HCT116 (cell line): ENCODE measurements at regions not wholly inside any gene's neighbourhood (a gene's known extent, or its start where the extent isn't known, plus 50 kb on each side); places are given as distances from the start of the nearest gene placed in this dataset.

Experiments
- ATAC-seq: fragments of 200-7000 bp; cut with Tn5 transposase; 2 replicates; pipeline ENCODE4 v1.9.1; 2020; ENCODE audit warnings: mild to moderate bottlenecking, moderate library complexity
- BruUV-seq: library from RNA; stranded (reverse); fragments of 400-500 nt; replicated peaks from 2 replicates; lab custom pipeline; 2021; lab: Mats Ljungman, UMichigan
- CTCF ChIA-PET: fragments of 300-600 bp; sonication (Branson Sonifier 250); formaldehyde crosslinking; loops from one replicate; lab custom pipeline; 2021; ENCODE audit warnings: antibody characterized with exemption; lab: Charles Lee
- POLR2A ChIA-PET: fragments of 300-600, 350-600 bp; sonication (Branson Sonifier 250); formaldehyde crosslinking; loops from one replicate; lab custom pipeline; 2021; ENCODE audit warnings: antibody characterized with exemption; lab: Charles Lee
- RAD21 ChIA-PET, 2 experiments: fragments of 300-600 bp; sonication (Branson Sonifier 250); formaldehyde crosslinking; loops; one replicate each; lab custom pipeline; 2023; ENCODE audit warnings: low total read pairs in 2 of 2; ENCODE audit not compliant: uncharacterized antibody in 2 of 2, unreplicated experiment in 2 of 2, low non-redundant PET in 1 of 2; lab: Charles Lee
- DNase-seq: peaks from one replicate; pipeline ENCODE4 v3.0.0-alpha.2; 2010; ENCODE audit warnings: low read depth, low spot score
- H2AFZ ChIP-seq: fragments of 200-600 bp; shearing (Covaris generic), sonication (generic); 2 replicates; pipeline ENCODE4 v1.6.1; 2017; ENCODE audit warnings: low read depth, mixed run types, mixed read lengths, antibody characterized with exemption, low read length; ENCODE audit not compliant: poor library complexity, severe bottlenecking
- H3K27ac ChIP-seq: 2 replicates; pipeline ENCODE4 v1.5.1; 2012; ENCODE audit warnings: low read depth, low read length
- H3K27me3 ChIP-seq: fragments of 200-600 bp; sonication (generic); 2 replicates; pipeline ENCODE4 v1.6.1; 2016; ENCODE audit warnings: mixed run types, low read length, mixed read lengths; ENCODE audit not compliant: insufficient read depth
- H3K36me3 ChIP-seq, 2 experiments: fragments of 200-500 bp in 1 of 2; fragments of 200-600 bp in 1 of 2; sonication (Bioruptor generic) in 1 of 2; sonication (generic) in 1 of 2; 2 replicates each; pipeline versions ENCODE4 v1.5.1 to v1.6.1; 2014 to 2016; ENCODE audit warnings: low read length in 2 of 2, inconsistent platforms in 1 of 2, mixed read lengths in 1 of 2, mixed run types in 1 of 2; ENCODE audit not compliant: insufficient read depth in 2 of 2, control insufficient read depth in 1 of 2
- H3K4me1 ChIP-seq, 2 experiments: fragments of 200-600 bp in 1 of 2; sonication (generic) in 1 of 2; 2 replicates each; pipeline versions ENCODE4 v1.5.1 to v1.6.1; 2012 to 2017; ENCODE audit warnings: low read length in 2 of 2, inconsistent platforms in 1 of 2, mild to moderate bottlenecking in 1 of 2, mixed read lengths in 1 of 2, mixed run types in 1 of 2, moderate library complexity in 1 of 2; ENCODE audit not compliant: insufficient read depth in 2 of 2, control insufficient read depth in 1 of 2
- H3K4me2 ChIP-seq: fragments of 200-600 bp; sonication (generic); 2 replicates; pipeline ENCODE4 v1.6.1; 2017; ENCODE audit warnings: mixed run types, low read length, mixed read lengths
- H3K4me3 ChIP-seq, 2 experiments: fragments of 200-600 bp in 1 of 2; sonication (generic) in 1 of 2; replicated peaks in 1 of 2; 2 replicates each; pipeline ENCODE4 v1.5.1; 2011 to 2016; ENCODE audit warnings: low read length in 2 of 2, control low read depth in 1 of 2, low read depth in 1 of 2, mild to moderate bottlenecking in 1 of 2, mixed read lengths in 1 of 2, mixed run types in 1 of 2
- H3K79me2 ChIP-seq: fragments of 200-600 bp; sonication (generic); 2 replicates; pipeline ENCODE4 v1.6.1; 2017; ENCODE audit warnings: mild to moderate bottlenecking, mixed run types, low read length, moderate library complexity, mixed read lengths; ENCODE audit not compliant: insufficient read depth
- H3K9ac ChIP-seq: fragments of 200-600 bp; sonication (generic); 2 replicates; pipeline ENCODE4 v1.6.1; 2016; ENCODE audit warnings: low read length, mixed read lengths
- H3K9me2 ChIP-seq: fragments of 200-600 bp; sonication (generic), shearing (Covaris generic); 2 replicates; pipeline ENCODE4 v1.6.1; 2017; ENCODE audit warnings: mixed run types, mild to moderate bottlenecking, moderate library complexity; ENCODE audit not compliant: insufficient read depth
- H3K9me3 ChIP-seq, 2 experiments: fragments of 200-500 bp in 1 of 2; fragments of 200-600 bp in 1 of 2; sonication (Bioruptor generic) in 1 of 2; sonication (generic) in 1 of 2; 2 replicates each; pipeline ENCODE4 v1.6.1; 2014 to 2017; ENCODE audit warnings: low read length in 2 of 2, mixed read lengths in 2 of 2, inconsistent platforms in 1 of 2, low read depth in 1 of 2, mild to moderate bottlenecking in 1 of 2, mixed run types in 1 of 2, moderate library complexity in 1 of 2; ENCODE audit not compliant: control insufficient read depth in 1 of 2, insufficient read depth in 1 of 2
- H4K20me1 ChIP-seq: fragments of 200-600 bp; sonication (generic), shearing (Covaris generic); 2 replicates; pipeline ENCODE4 v1.6.1; 2017; ENCODE audit warnings: mixed run types, mild to moderate bottlenecking, moderate library complexity; ENCODE audit not compliant: insufficient read depth
- CEBPB ChIP-seq: IDR thresholded peaks from 2 replicates; pipeline ENCODE4 v1.6.1; 2012; ENCODE audit warnings: low read depth
- EZH2phosphoT487 ChIP-seq: fragments of 200-600 bp; IDR thresholded peaks from 2 replicates; pipeline ENCODE4 v1.6.1; 2018; ENCODE audit warnings: antibody characterized with exemption, borderline replicate concordance
- ZNF274 ChIP-seq: fragments of 200-500 bp; sonication (Bioruptor generic); IDR thresholded peaks from 2 replicates; pipeline ENCODE4 v1.6.1; 2014; ENCODE audit warnings: mild to moderate bottlenecking, low read depth, low read length, inconsistent platforms
- intact Hi-C: fragments of 100-400 bp; cut with micrococcal nuclease; formaldehyde crosslinking; loops from 2 replicates; pipeline ENCODE4 v1.10.0; 2022
- TF ChIP-seq, protein P1 (sequence below): IDR thresholded peaks from 2 replicates; pipeline ENCODE4 v1.6.1; 2011; ENCODE audit warnings: mild to moderate bottlenecking, low read length, moderate library complexity; ENCODE audit not compliant: insufficient replicate concordance; ENCODE audit errors: extremely low read depth
- TF ChIP-seq, protein P2 (sequence below): IDR thresholded peaks from 2 replicates; pipeline ENCODE4 v1.6.1; 2012; ENCODE audit warnings: low read depth
- TF ChIP-seq, protein P3 (sequence below): IDR thresholded peaks from 2 replicates; pipeline ENCODE4 v1.6.1; 2012
- TF ChIP-seq, protein P4 (sequence below), 3 experiments: fragments of 200-600 bp in 1 of 3; sonication (generic) in 1 of 3; IDR thresholded peaks in 2 of 3; conservative IDR thresholded peaks in 1 of 3; 2 replicates each; pipeline ENCODE4 v1.5.1; 2012 to 2017; ENCODE audit warnings: low read depth in 2 of 3, low read length in 2 of 3, antibody characterized with exemption in 1 of 3, borderline replicate concordance in 1 of 3, control low read depth in 1 of 3, mild to moderate bottlenecking in 1 of 3, mixed read lengths in 1 of 3, mixed run types in 1 of 3, moderate library complexity in 1 of 3; ENCODE audit not compliant: insufficient read depth in 1 of 3
- TF ChIP-seq, protein P5 (sequence below): IDR thresholded peaks from 2 replicates; pipeline ENCODE4 v1.6.1; 2012

DNA sequence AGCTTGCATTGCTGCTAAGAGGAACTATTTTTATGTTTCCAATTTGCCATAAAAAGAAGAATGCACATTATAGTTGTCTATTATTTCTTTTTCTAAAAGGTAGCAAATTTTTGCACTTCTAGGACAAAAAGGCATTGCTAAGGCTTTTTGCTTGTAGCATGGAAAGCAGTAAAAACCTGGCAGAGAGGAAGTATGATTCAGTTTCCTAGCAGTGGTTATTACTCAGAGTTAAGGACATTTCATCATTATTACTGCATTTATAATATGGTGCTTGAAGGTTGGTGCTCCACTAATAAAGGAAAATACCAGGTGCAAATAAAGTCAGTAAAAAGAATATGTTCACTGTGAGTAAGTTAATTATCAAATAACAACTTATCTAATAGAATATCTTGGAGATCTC lies 179.8 kb upstream of the PLPPR1 start:
- RAD21 ChIA-PET = no interaction called here
- ATAC-seq (no peak), DNase-seq (no peak)
- no peaks in the 10 kb centered on the region for H3K4me1 ChIP-seq
- H3K4me2 ChIP-seq = no peak overlapping the region
- H3K9ac ChIP-seq = no peak overlapping the region
- H2AFZ ChIP-seq = no peak overlapping the region
- H3K79me2 ChIP-seq = no peaks in the 10 kb centered on the region
- CTCF ChIA-PET = no interaction called here
- H3K4me3 ChIP-seq = no peak overlapping the region
- intact Hi-C loops = no loop called here
- H3K36me3 ChIP-seq = no peaks in the 10 kb centered on the region
- H3K27ac ChIP-seq = no peak overlapping the region
- BruUV-seq = no TSS peak
- H3K9me2 ChIP-seq = no peaks in the 10 kb centered on the region
- peaks cover 21% of the 10 kb centered on the region for H3K27me3 ChIP-seq
- H3K9me3 ChIP-seq = no peaks in the 10 kb centered on the region
- no peaks in the 10 kb centered on the region for H4K20me1 ChIP-seq
- POLR2A ChIA-PET = no interaction called here
- TF ChIP-seq, protein P1, sequence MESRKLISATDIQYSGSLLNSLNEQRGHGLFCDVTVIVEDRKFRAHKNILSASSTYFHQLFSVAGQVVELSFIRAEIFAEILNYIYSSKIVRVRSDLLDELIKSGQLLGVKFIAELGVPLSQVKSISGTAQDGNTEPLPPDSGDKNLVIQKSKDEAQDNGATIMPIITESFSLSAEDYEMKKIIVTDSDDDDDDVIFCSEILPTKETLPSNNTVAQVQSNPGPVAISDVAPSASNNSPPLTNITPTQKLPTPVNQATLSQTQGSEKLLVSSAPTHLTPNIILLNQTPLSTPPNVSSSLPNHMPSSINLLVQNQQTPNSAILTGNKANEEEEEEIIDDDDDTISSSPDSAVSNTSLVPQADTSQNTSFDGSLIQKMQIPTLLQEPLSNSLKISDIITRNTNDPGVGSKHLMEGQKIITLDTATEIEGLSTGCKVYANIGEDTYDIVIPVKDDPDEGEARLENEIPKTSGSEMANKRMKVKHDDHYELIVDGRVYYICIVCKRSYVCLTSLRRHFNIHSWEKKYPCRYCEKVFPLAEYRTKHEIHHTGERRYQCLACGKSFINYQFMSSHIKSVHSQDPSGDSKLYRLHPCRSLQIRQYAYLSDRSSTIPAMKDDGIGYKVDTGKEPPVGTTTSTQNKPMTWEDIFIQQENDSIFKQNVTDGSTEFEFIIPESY = no peak
- TF ChIP-seq, protein P2, sequence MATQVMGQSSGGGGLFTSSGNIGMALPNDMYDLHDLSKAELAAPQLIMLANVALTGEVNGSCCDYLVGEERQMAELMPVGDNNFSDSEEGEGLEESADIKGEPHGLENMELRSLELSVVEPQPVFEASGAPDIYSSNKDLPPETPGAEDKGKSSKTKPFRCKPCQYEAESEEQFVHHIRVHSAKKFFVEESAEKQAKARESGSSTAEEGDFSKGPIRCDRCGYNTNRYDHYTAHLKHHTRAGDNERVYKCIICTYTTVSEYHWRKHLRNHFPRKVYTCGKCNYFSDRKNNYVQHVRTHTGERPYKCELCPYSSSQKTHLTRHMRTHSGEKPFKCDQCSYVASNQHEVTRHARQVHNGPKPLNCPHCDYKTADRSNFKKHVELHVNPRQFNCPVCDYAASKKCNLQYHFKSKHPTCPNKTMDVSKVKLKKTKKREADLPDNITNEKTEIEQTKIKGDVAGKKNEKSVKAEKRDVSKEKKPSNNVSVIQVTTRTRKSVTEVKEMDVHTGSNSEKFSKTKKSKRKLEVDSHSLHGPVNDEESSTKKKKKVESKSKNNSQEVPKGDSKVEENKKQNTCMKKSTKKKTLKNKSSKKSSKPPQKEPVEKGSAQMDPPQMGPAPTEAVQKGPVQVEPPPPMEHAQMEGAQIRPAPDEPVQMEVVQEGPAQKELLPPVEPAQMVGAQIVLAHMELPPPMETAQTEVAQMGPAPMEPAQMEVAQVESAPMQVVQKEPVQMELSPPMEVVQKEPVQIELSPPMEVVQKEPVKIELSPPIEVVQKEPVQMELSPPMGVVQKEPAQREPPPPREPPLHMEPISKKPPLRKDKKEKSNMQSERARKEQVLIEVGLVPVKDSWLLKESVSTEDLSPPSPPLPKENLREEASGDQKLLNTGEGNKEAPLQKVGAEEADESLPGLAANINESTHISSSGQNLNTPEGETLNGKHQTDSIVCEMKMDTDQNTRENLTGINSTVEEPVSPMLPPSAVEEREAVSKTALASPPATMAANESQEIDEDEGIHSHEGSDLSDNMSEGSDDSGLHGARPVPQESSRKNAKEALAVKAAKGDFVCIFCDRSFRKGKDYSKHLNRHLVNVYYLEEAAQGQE = no peak
- TF ChIP-seq, protein P3, sequence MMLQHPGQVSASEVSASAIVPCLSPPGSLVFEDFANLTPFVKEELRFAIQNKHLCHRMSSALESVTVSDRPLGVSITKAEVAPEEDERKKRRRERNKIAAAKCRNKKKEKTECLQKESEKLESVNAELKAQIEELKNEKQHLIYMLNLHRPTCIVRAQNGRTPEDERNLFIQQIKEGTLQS = no peak
- TF ChIP-seq, protein P4, sequence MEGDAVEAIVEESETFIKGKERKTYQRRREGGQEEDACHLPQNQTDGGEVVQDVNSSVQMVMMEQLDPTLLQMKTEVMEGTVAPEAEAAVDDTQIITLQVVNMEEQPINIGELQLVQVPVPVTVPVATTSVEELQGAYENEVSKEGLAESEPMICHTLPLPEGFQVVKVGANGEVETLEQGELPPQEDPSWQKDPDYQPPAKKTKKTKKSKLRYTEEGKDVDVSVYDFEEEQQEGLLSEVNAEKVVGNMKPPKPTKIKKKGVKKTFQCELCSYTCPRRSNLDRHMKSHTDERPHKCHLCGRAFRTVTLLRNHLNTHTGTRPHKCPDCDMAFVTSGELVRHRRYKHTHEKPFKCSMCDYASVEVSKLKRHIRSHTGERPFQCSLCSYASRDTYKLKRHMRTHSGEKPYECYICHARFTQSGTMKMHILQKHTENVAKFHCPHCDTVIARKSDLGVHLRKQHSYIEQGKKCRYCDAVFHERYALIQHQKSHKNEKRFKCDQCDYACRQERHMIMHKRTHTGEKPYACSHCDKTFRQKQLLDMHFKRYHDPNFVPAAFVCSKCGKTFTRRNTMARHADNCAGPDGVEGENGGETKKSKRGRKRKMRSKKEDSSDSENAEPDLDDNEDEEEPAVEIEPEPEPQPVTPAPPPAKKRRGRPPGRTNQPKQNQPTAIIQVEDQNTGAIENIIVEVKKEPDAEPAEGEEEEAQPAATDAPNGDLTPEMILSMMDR (IDR thresholded peaks at IDR 0.05 in 2 of 3, conservative IDR thresholded peaks at IDR 0.05 in 1 of 3; ENCODE audit: borderline replicate concordance in 1 of 3, insufficient read depth in 1 of 3, low read depth in 2 of 3, low read length in 2 of 3) = no peak
- no peak for TF ChIP-seq ZNF274
- TF ChIP-seq, protein P5, sequence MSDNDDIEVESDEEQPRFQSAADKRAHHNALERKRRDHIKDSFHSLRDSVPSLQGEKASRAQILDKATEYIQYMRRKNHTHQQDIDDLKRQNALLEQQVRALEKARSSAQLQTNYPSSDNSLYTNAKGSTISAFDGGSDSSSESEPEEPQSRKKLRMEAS = no peak
- no peak for TF ChIP-seq EZH2phosphoT487
- TF ChIP-seq CEBPB = no peak
